GM18907 (cell line): ENCODE measurements at regions not wholly inside any gene's neighbourhood (a gene's known extent, or its start where the extent isn't known, plus 50 kb on each side); places are given as distances from the start of the nearest gene placed in this dataset.
"Not testable (repeated sequence)": the region's sequence is repeated elsewhere in the genome, so short reads cannot be mapped to it uniquely, and the experiment has no call there.

Experiments used
- ATAC-seq: cut with Tn5 transposase; IDR thresholded peaks from one replicate; pipeline ENCODE4 v1.9.1; 2021; ENCODE audit warnings: mild to moderate bottlenecking, moderate library complexity; ENCODE audit not compliant: unreplicated experiment

DNA sequence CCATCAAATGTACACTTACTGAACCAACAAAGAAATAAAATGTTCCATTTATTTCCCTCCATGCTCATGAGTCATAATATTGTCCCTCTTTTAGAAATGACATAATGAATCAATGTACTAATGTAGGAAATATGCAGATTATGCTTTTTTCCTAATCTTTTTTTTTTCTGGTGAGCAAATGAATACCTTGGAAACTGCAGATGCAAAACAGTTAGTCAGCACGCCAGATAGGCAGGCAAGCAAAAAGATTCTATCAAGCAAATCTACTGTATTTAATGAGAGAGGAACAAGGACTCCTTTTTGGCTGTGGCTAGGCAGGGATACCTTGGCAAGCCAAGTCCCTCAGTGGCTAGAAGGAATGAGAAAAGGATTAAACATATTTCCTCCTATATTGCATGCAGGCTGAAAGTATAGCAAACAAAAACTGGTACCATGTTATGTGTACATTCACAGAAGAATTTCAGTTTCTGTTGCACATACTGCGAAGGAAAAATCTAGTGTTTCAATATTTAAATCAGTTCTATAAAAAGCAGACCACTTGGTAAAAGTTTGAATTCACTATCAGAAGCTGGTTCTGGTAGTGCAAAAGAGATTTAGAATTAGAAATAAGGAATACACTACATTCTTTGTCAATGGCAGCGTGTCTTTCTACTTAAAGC, 605.4 kb downstream of the TLE1 start:
- ATAC-seq = no peak

- no peak for ATAC-seq
Measured at GRCh38 chr9:81083067-81083466, 606.3 kb downstream of the TLE1 start.

GRCh38 chr9:81082221-81082620, 607.1 kb downstream of the TLE1 start:
- ATAC-seq = no peak

DNA sequence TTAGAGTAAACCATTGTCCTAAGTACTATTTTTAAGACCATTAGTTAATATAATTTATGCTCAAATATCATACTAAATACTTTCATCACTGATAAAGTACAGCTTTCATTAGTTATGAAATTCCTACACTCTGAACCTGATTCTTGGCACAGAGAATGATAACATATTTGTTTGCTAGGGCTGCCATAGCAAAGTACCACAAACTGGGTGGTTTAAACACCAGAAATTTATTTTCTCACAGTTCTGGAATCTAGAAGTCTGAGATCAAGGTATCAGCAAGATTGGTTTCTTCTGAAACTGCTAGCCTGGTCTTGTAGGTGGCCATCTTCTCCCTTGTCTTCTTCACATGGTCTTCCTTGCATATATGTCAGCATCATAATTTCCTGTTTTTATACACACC, 608.4 kb downstream of the TLE1 start:
- ATAC-seq = no peak

DNA sequence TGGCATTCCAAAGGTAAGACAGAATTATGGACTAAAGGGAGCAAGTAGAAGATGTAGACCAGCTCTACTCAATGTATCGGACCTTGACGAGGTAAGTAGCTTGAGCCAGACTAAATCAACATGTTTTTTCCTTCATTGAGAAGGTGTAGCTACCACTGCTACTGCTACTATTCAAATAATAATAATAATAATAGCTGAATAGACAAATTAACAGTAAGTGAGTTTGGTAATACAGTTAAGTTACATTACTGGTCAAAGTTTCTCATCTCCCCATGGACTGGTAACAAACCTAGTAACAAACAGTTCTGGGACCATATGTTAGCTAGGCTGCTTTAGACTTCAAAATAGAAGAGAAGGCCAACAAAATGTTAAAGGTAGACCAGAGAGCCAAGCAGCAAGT, 609.2 kb downstream of the TLE1 start:
- ATAC-seq = no peak

- no peak for ATAC-seq
Measured at GRCh38 chr9:81079055-81079454, 610.3 kb downstream of the TLE1 start.

DNA sequence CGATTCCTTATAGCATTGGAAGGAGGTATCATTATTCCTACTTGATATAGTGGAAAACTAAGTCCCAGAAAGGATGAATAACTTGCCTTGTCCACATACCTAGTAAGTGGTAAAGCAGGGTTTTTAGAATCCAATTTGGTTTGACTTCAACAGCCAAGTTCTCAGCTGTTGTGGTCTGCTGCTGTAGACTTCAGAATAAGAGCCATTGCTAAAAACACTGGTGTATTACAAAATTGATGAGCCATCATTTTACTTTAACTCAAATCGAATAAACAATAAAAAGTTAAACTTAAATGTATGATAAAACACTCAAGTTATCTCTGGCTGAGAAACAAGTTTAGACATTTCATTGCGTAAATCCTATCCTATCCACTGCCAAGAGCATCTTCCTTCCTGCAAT, 610.8 kb downstream of the TLE1 start:
- ATAC-seq = no peak

DNA sequence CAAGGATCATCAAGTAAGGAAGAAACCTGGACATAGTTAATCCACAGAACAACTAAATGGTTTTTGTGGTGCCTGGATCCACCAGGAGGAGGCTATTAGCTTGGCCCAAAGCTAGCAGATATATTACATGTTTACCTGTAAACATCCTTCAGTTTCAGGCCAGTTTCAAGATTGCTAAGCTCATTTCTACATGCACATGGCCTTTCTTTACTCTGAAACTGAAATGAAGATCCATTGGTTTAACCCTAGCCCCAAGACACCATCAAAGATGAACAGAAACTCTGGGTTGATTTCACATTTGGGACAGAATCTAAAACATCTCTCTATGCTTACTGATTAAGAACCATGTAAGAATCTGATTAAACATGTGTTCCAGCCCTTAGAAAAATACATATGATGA, 611.8 kb downstream of the TLE1 start:
- ATAC-seq = no peak

DNA sequence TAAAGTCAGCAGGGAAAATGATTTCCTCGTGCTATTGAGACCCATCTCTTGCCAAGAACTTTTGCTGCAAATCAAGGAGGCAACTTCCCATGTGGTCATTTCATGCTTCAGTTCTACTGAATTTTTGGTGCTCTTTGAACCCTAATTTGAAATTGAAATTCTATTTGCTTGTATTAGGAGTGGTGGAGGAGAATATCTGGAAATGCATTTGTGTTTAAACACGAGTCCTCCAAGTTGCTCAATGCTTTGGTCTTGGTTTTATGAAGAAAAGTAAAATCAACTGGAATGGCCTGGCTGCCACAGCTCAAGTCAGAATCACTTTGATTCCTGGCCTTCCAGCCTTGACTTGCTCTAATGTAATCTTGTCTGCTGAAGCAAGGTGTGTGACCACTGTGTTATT, 613.2 kb downstream of the TLE1 start:
- no peak for ATAC-seq

DNA sequence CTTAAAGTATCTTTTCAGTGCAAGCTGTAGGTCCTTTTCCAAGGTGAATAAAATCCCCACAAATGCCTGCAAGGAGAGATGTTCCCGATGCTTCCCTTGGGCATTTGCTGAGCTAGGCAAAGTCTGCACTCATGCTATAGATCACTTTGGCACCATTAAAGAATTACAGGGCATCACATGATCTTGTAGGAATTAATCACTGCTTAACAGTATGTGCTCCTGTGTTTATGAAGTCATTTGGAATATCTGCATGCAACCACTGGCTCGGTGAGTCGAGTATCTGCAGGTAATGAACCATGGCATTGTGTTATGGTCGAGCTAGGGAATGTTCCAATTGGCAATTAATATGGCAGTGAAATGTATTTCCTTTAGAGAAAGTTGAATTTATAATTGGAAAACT, 615.1 kb downstream of the TLE1 start:
- no peak for ATAC-seq

GRCh38 chr9:81073821-81074220, 615.5 kb downstream of the TLE1 start:
- ATAC-seq = no peak

- ATAC-seq = no peak
Measured at GRCh38 chr9:81072758-81073157, 616.6 kb downstream of the TLE1 start.

DNA sequence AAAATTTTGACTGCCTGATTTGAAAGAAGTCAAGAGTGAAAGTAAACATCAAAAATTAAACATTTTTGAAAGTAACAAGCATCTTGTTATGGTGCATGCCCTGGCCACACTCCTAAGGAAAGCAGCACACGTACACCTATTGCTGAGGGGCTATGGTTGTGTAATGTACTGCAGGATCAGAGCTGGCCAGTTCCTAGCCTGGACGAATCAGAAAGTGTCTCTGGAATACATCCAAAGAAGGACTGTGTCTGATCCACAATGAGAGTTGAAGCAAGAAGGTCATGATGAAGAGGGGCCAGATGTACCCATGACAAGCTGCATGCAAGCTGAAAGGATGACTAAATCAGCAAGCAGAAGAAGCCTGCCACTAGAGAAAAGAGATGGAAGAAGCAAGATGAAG, 618.2 kb downstream of the TLE1 start:
- no peak for ATAC-seq

GRCh38 chr9:81070689-81071088, 618.7 kb downstream of the TLE1 start:
- ATAC-seq = no peak

GRCh38 chr9:81069923-81070322, 619.4 kb downstream of the TLE1 start:
- no peak for ATAC-seq

DNA sequence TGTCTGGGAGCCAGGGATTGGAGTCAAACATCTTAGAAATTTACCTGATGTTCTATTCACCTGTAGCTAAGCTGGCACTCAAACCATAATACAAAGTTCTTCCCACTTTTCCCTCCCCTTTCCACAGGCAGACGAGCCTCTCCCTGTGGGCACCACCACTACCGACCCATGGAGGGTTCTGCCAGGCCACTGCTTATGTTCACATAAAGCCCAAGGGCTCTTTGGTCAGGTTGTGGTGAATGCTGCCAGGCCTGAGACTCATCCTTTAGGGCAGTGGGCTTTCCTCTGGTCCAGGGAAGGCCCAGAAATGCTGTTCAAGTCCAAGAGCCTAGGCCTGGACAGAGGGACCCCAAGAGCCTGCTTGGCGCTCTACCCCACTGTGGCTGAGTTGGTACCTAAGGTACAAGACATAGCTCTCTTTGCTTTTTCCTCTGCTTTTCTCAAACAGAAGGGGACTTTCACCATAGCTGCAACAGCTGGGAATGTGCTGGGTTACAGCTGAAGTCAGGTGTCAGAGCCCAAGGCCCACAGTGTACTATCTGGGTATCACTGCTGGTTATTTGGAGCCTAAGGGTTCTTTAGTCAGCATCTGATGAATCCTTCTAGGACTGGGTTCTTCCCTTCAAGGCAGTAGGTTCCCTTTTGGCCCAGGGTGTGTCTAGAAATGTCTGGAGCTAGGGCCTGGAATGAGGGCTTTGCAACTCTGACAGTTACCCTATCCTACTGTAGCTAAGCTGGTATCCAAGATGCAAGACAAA, 620.1 kb downstream of the TLE1 start:
- ATAC-seq = no peak

GRCh38 chr9:81062995-81063394, 626.4 kb downstream of the TLE1 start:
- not testable (repeated sequence) for ATAC-seq

DNA sequence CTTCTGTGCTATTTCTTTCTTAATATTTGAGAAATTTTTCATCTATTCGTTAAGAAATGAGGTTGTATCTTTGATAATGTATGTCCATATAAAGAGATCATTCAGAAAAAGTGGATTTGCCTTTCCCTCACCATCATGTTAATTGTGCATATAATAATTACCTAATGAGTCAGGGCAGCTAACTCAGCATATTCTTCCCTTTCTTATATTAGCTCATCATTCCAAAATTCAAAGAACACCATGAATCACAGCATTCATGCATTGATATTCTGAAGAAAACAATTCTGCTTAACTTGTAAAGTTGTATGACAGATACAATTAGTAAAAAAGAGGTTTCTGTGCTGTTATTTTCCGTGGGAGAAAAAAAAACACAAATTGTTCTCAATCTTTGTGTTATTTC, 630.6 kb downstream of the TLE1 start:
- no peak for ATAC-seq

DNA sequence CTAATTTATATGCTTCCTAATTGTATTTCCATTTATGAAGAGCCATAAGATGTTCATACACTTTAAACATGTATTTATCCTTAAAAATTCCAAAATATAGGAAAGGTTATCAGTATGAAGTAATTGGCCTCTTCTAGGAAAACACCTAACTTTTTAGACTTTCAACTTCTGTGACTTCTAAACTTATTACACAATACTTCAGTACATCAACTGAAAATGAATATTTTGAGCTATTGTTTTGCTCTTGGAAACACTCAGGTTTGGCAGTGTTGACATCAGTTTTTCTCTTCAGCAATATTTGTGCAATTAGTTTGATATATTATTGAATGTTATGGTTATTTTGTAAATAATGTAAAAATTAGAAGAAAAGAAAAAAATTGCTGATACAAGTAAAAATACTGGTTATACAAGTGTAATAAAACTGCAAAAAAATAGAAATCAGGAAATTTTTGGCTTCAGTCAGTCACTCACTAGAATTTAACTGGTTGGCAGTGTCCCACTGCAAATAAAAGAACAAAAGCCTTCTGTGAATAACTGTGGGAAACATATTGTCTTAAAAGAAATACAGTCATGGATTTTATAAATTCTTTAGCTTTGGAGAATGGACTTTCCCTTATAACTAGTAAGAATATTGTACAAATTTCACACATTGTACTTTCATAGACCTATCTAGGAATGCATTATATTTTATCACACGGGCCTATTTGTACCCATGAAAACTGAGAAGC, 635.9 kb downstream of the TLE1 start:
- ATAC-seq = no peak

- ATAC-seq = no peak
Measured at GRCh38 chr9:81052846-81053245, 636.5 kb downstream of the TLE1 start.

- ATAC-seq = no peak
Measured at GRCh38 chr9:81047280-81047679, 642.1 kb downstream of the TLE1 start.

DNA sequence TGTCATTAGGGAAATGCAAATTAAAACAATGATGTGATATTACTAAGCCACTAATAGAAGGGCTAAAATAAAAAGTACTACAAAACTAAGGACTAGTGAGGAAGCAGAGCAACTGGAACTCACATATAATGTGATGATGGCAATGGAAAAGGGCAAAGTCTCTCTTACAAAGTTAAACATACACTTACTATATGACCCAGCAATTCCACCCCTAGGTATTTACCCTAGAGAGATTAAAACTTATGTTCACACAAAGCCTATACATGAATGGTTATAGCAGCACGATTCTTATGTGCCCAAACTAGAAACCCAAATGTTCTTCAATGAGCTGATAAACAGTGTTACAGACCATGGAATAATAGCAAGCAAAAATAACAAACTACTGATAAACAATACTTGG, 643.7 kb downstream of the TLE1 start:
- no peak for ATAC-seq
